OCI-LY3 (cell line): ENCODE measurements at regions not wholly inside any gene's neighbourhood (a gene's known extent, or its start where the extent isn't known, plus 50 kb on each side); places are given as distances from the start of the nearest gene placed in this dataset.

ENCODE experiments used
- H2AFZ ChIP-seq: fragments of 200-600, 300-600 bp; shearing (Covaris generic); 2 replicates; pipeline ENCODE4 v1.6.0; 2014; ENCODE audit warnings: antibody characterized with exemption, low read depth, low read length
- H3K27ac ChIP-seq: fragments of 200-600, 300-600 bp; sonication (generic); 2 replicates; pipeline ENCODE4 v1.5.1; 2014; ENCODE audit warnings: mild to moderate bottlenecking, low read length, moderate library complexity, mixed read lengths
- H3K27me3 ChIP-seq: fragments of 200-600, 300-600 bp; sonication (generic); 2 replicates; pipeline ENCODE4 v1.6.1; 2014; ENCODE audit warnings: low read depth, low read length, mixed read lengths
- H3K36me3 ChIP-seq: fragments of 200-600, 300-600 bp; sonication (generic); replicated peaks from 2 replicates; pipeline ENCODE3; 2014; ENCODE audit warnings: low read depth, low read length, mixed read lengths
- H3K4me1 ChIP-seq: fragments of 300-600, 200-600 bp; sonication (generic); 2 replicates; pipeline ENCODE4 v1.6.1; 2014; ENCODE audit warnings: low read length, mixed read lengths
- H3K4me2 ChIP-seq: fragments of 200-600, 300-600 bp; sonication (generic); 2 replicates; pipeline ENCODE4 v1.6.1; 2014; ENCODE audit warnings: low read length, mixed read lengths
- H3K4me3 ChIP-seq: fragments of 300-600, 200-600 bp; sonication (generic); 2 replicates; pipeline ENCODE4 v1.5.1; 2014; ENCODE audit warnings: antibody characterized with exemption, mild to moderate bottlenecking, low read length, moderate library complexity
- H3K79me2 ChIP-seq: fragments of 300-600, 200-600 bp; shearing (Covaris generic); 2 replicates; pipeline ENCODE4 v1.6.1; 2014; ENCODE audit warnings: mild to moderate bottlenecking, low read length, mixed read lengths
- H3K9ac ChIP-seq: fragments of 300-600, 200-600 bp; shearing (Covaris generic); 2 replicates; pipeline ENCODE4 v1.6.0; 2014; ENCODE audit warnings: mild to moderate bottlenecking, low read length, moderate library complexity
- H3K9me3 ChIP-seq: fragments of 200-600, 300-600 bp; shearing (Covaris generic); 2 replicates; pipeline ENCODE4 v1.6.1; 2014; ENCODE audit warnings: low read length, mixed read lengths; ENCODE audit not compliant: insufficient read depth
- H4K20me1 ChIP-seq: fragments of 200-600, 300-600 bp; sonication (generic); 2 replicates; pipeline ENCODE4 v1.6.1; 2016; ENCODE audit warnings: low read length, mixed read lengths; ENCODE audit not compliant: insufficient read depth
- EZH2phosphoT487 ChIP-seq: fragments of 200-600 bp; shearing (Covaris generic); IDR thresholded peaks from 2 replicates; pipeline ENCODE4 v1.6.1; 2018; ENCODE audit warnings: antibody characterized with exemption, mixed run types, low read depth
- TF ChIP-seq, protein P1 (sequence below): fragments of 200-600, 300-600 bp; sonication (generic); IDR thresholded peaks from 2 replicates; pipeline ENCODE4 v1.5.1; 2014; ENCODE audit warnings: antibody characterized with exemption, low read length, low read depth

DNA sequence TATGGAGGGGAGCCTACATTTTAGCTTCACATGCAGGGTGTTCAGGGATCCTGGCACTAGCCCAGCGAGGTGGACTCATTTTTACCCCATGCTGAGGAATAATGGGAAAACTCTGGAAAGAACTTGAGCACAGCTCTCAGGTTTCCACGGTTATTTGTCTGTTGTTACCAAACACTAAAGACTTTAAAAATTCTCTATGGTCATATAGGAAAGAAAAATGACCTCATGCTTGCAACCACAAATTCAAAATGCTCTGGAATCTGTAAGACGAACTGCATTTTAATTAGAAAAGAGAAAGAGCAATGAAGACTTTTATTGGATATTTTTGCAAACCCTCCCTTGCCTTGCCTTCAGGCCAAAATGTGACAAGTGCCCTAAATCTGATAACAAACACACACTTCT is 606.9 kb downstream of the EBF1 start:
- no peak overlapping the region for H3K27ac ChIP-seq
- no peak overlapping the region for H3K4me2 ChIP-seq
- no peak for TF ChIP-seq EZH2phosphoT487
- TF ChIP-seq, protein P1, sequence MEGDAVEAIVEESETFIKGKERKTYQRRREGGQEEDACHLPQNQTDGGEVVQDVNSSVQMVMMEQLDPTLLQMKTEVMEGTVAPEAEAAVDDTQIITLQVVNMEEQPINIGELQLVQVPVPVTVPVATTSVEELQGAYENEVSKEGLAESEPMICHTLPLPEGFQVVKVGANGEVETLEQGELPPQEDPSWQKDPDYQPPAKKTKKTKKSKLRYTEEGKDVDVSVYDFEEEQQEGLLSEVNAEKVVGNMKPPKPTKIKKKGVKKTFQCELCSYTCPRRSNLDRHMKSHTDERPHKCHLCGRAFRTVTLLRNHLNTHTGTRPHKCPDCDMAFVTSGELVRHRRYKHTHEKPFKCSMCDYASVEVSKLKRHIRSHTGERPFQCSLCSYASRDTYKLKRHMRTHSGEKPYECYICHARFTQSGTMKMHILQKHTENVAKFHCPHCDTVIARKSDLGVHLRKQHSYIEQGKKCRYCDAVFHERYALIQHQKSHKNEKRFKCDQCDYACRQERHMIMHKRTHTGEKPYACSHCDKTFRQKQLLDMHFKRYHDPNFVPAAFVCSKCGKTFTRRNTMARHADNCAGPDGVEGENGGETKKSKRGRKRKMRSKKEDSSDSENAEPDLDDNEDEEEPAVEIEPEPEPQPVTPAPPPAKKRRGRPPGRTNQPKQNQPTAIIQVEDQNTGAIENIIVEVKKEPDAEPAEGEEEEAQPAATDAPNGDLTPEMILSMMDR = no peak

DNA sequence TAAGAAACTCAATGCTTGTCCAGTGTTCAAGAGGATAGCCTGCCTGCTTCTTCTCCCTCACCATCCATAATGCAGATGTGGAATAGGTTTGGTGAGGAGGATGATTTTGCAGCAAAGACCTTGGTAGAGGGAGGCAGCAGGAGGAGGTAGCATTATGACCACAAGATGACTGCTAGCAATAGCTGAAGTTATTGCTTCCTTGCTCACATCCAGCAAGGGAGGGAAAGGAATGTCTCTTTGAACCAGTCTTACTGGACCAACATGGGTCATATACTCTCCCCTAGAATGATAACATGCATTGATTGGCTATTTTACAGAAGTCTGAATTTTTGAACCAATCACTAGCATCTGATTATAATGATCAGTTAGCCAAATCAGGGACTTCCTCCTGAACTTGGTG is 607.6 kb downstream of the EBF1 start:
- Histone ChIP-seq H3K4me3 (no peak overlapping the region), H3K27me3 (no peaks in the 10 kb centered on the region), H3K36me3 (no peaks in the 10 kb centered on the region)

More for the DNA sequence above, 606.9 kb downstream of the EBF1 start:
- H3K27me3 ChIP-seq = no peaks in the 10 kb centered on the region
- H3K9me3 ChIP-seq = no peaks in the 10 kb centered on the region
- H3K36me3 ChIP-seq = no peaks in the 10 kb centered on the region
- H3K9ac ChIP-seq = no peak overlapping the region
- H3K4me1 ChIP-seq = no peaks in the 10 kb centered on the region
- H4K20me1 ChIP-seq = no peaks in the 10 kb centered on the region
- no peak overlapping the region for H2AFZ ChIP-seq
- no peaks in the 10 kb centered on the region for H3K79me2 ChIP-seq
- H3K4me3 ChIP-seq = no peak overlapping the region

DNA sequence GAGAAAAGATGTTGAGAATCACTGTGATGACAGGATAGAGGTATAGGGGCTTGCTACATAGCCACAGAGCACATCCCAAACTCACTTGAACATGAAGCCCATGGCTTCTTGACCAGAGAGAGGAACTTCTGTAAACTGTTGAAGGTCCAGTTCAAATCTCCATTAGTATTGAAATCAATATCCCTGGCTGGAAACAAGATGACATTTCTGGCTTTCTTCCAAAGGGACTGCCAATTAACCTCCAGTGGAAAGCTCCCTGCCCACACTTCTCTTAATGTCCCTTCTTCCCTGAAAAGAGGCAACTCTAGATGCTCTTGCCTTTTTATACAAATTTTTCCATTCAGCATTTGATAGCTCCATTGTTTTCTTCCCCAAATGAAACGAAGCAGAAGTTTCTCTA is 612.1 kb downstream of the EBF1 start:
- Histone ChIP-seq H3K9me3 (no peaks in the 10 kb centered on the region), H3K4me1 (no peaks in the 10 kb centered on the region), H3K79me2 (no peaks in the 10 kb centered on the region), H3K27me3 (no peaks in the 10 kb centered on the region), H4K20me1 (no peaks in the 10 kb centered on the region), H3K4me2 (no peak overlapping the region), H3K36me3 (no peaks in the 10 kb centered on the region), H2AFZ (no peak overlapping the region), H3K4me3 (no peak overlapping the region), H3K9ac (no peak overlapping the region), H3K27ac (no peak overlapping the region)
- TF ChIP-seq, protein P1 = no peak
- no peak for TF ChIP-seq EZH2phosphoT487

More for the DNA sequence above, 607.6 kb downstream of the EBF1 start:
- H3K4me1 ChIP-seq = no peaks in the 10 kb centered on the region
- H2AFZ ChIP-seq = no peak overlapping the region
- H3K4me2 ChIP-seq = no peak overlapping the region
- TF ChIP-seq EZH2phosphoT487 = no peak
- TF ChIP-seq, protein P1 = no peak
- no peak overlapping the region for H3K9ac ChIP-seq
- H4K20me1 ChIP-seq = no peaks in the 10 kb centered on the region
- no peaks in the 10 kb centered on the region for H3K79me2 ChIP-seq
- no peaks in the 10 kb centered on the region for H3K9me3 ChIP-seq
- H3K27ac ChIP-seq = no peak overlapping the region

DNA sequence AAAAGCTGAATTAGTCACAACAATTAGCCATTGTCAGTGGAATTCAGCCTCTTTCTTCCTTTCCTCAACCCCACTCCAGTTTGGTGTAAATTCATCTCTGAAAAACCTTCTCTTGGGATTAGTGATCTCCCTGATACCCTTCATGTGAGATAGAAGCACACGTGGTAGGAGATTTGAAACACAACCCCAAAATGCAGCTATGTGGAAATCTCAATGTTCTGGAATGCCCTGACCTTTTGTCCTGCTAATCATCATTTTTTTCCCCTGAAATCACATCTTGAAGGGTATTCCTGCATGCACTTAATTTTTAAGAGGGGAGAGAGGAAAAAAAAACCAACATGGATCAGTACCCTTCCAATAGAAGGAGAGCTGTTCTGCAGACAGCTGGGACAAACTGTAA is 612.6 kb downstream of the EBF1 start:
- Histone ChIP-seq H4K20me1 (no peaks in the 10 kb centered on the region), H3K4me2 (no peak overlapping the region), H3K27me3 (no peaks in the 10 kb centered on the region), H3K79me2 (no peaks in the 10 kb centered on the region), H3K4me3 (no peak overlapping the region), H3K9ac (no peak overlapping the region), H3K36me3 (no peaks in the 10 kb centered on the region), H3K4me1 (no peaks in the 10 kb centered on the region), H3K9me3 (no peaks in the 10 kb centered on the region), H2AFZ (no peak overlapping the region), H3K27ac (no peak overlapping the region)
- no peak for TF ChIP-seq EZH2phosphoT487
- TF ChIP-seq, protein P1 = no peak
